ENCODE measurements at regions not wholly inside any gene's neighbourhood (a gene's known extent, or its start where the extent isn't known, plus 50 kb on each side); places are given as distances from the start of the nearest gene placed in this dataset.

DNA sequence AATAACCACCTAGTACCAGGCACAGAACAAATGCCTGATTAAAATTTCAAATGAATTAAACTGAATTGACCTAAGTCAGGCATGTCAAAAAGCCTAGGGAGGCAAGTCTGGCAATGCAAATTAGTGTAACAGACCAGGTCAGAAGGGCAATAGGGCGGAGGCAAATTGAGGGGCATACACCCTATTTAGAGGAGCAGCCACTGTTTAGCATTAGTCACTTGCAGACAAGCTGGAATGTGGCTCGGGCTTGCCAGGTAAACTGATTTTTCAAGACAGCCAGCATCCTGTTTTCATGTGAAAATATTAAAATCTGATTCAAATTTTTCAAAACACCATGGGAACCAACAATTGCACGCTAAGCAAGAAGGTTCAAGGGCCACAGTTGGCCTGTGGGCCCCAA lies 160.3 kb downstream of the EN1 start:
- Histone ChIP-seq H3K36me3 (ENCODE audit: control insufficient read depth in 1 of 2, insufficient read depth in 2 of 2, low read depth in 1 of 2, low read length in 2 of 2) (no peaks in the 10 kb centered on the region), H2BK12ac (ENCODE audit: low read length in 2 of 2) (no peak overlapping the region), H3K18ac (ENCODE audit: low read depth in 1 of 2, low read length in 2 of 2) (no peak overlapping the region), H4K8ac (ENCODE audit: low read length) (no peak overlapping the region), H4K91ac (ENCODE audit: low read length) (no peak overlapping the region), H3K4ac (ENCODE audit: low read depth in 1 of 2, low read length in 2 of 2) (no peak overlapping the region), H3K27ac (ENCODE audit: low read length, poor library complexity, severe bottlenecking) (no peak overlapping the region), H3K14ac (ENCODE audit: low read length in 2 of 2) (no peak overlapping the region), H2AFZ (ENCODE audit: low read depth, low read length) (no peak overlapping the region), H3K23ac (ENCODE audit: low read length in 2 of 2) (no peak overlapping the region), H2BK15ac (ENCODE audit: low read depth, poor library complexity, severe bottlenecking) (no peak overlapping the region), H3K9me3 (ENCODE audit: control insufficient read depth, low read length) (peaks cover 25% of the 10 kb centered on the region), H3K4me3 (ENCODE audit: insufficient read depth in 1 of 2, low read depth in 1 of 2, low read length in 2 of 2) (no peak overlapping the region), H3K9ac (ENCODE audit: low read length) (no peak overlapping the region), H2BK120ac (ENCODE audit: low read depth, low read length) (no peak overlapping the region), H3K79me1 (replicated peaks; ENCODE audit: low read length, poor library complexity, severe bottlenecking) (no peaks in the 10 kb centered on the region), H2BK5ac (ENCODE audit: low read depth, low read length, poor library complexity, severe bottlenecking) (no peak overlapping the region), H2AK5ac (ENCODE audit: low read length, severe bottlenecking) (no peak overlapping the region), H3K27me3 (ENCODE audit: control insufficient read depth in 1 of 2, insufficient read depth in 1 of 2, low read length in 2 of 2) (no peaks in the 10 kb centered on the region), H3K4me2 (ENCODE audit: low read length, poor library complexity, severe bottlenecking) (no peak overlapping the region), H3K4me1 (ENCODE audit: control insufficient read depth, insufficient read depth, low read depth, low read length) (no peaks in the 10 kb centered on the region)
- no peak for DNase-seq
- WGBS, result 42% methylated on average over 3 of the region's 3 CpGs

DNA sequence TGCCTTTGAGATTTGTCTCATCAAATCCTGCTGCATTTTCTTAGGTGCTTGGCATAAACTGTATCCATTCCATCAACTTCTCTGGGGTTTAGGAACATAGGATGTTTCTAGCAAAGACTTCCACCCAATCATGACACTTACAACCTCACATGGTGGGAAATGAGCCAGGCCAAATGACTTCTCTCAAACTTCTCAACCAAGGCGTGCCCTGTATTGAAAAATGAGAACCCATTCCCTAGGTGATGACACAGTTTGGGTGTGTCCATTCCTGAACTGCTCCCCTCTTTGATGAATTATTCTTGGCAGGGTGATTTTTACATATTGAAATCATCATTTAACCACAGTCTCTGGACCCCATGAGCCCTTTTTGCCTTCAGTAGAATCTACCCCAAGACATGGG lies 161.1 kb downstream of the EN1 start:
- no peak overlapping the region for H3K27ac ChIP-seq (ENCODE audit: low read length, poor library complexity, severe bottlenecking)
- H3K36me3 ChIP-seq (ENCODE audit: control insufficient read depth in 1 of 2, insufficient read depth in 2 of 2, low read depth in 1 of 2, low read length in 2 of 2), result no peaks in the 10 kb centered on the region
- no peak overlapping the region for H4K91ac ChIP-seq (ENCODE audit: low read length)
- no peak overlapping the region for H2BK5ac ChIP-seq (ENCODE audit: low read depth, low read length, poor library complexity, severe bottlenecking)
- DNase-seq, result no peak
- no peak overlapping the region for H4K8ac ChIP-seq (ENCODE audit: low read length)
- no peak overlapping the region for H3K4ac ChIP-seq (ENCODE audit: low read depth in 1 of 2, low read length in 2 of 2)
- no peaks in the 10 kb centered on the region for H3K27me3 ChIP-seq (ENCODE audit: control insufficient read depth in 1 of 2, insufficient read depth in 1 of 2, low read length in 2 of 2)
- 80% methylated on average over 1 of the region's 1 CpG for WGBS
- no peaks in the 10 kb centered on the region for H3K4me1 ChIP-seq (ENCODE audit: control insufficient read depth, insufficient read depth, low read depth, low read length)
- H3K18ac ChIP-seq (ENCODE audit: low read depth in 1 of 2, low read length in 2 of 2), result no peak overlapping the region
- no peaks in the 10 kb centered on the region for H3K79me1 ChIP-seq (replicated peaks; ENCODE audit: low read length, poor library complexity, severe bottlenecking)
- no peak overlapping the region for H2BK12ac ChIP-seq (ENCODE audit: low read length in 2 of 2)
- H2AFZ ChIP-seq (ENCODE audit: low read depth, low read length), result no peak overlapping the region
- no peak overlapping the region for H3K4me2 ChIP-seq (ENCODE audit: low read length, poor library complexity, severe bottlenecking)
- H2BK120ac ChIP-seq (ENCODE audit: low read depth, low read length), result no peak overlapping the region
- no peak overlapping the region for H3K23ac ChIP-seq (ENCODE audit: low read length in 2 of 2)
- H3K9me3 ChIP-seq (ENCODE audit: control insufficient read depth, low read length), result peaks cover 18% of the 10 kb centered on the region
- H2BK15ac ChIP-seq (ENCODE audit: low read depth, poor library complexity, severe bottlenecking), result no peak overlapping the region
- no peak overlapping the region for H3K9ac ChIP-seq (ENCODE audit: low read length)
- H3K14ac ChIP-seq (ENCODE audit: low read length in 2 of 2), result no peak overlapping the region
- H2AK5ac ChIP-seq (ENCODE audit: low read length, severe bottlenecking), result no peak overlapping the region
- H3K4me3 ChIP-seq (ENCODE audit: insufficient read depth in 1 of 2, low read depth in 1 of 2, low read length in 2 of 2), result no peak overlapping the region

DNA sequence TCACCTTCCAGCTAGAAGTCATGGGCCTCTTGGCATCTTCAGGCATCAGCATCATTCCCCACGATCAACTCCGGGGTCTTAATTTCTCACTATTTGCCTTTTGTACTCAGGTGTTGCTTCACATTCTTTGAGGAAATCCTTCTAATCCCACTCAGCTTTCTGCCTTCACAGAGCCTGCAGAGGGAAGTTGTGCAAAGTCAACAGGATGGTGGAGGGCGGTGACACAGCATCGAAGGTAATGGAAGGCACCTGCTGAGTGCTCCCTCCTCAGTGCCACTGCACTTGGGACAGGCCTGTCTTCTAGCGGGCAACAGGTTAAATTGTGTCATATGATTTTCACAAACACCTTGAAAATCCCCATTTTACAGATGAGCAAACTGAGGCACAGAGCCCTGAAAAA lies 164.0 kb downstream of the EN1 start:
- Histone ChIP-seq H3K18ac (ENCODE audit: low read depth in 1 of 2, low read length in 2 of 2) (no peak overlapping the region), H2BK12ac (ENCODE audit: low read length in 2 of 2) (no peak overlapping the region), H3K4me2 (ENCODE audit: low read length, poor library complexity, severe bottlenecking) (no peak overlapping the region), H3K4ac (ENCODE audit: low read depth in 1 of 2, low read length in 2 of 2) (no peak overlapping the region), H3K9ac (ENCODE audit: low read length) (no peak overlapping the region), H3K4me1 (ENCODE audit: control insufficient read depth, insufficient read depth, low read depth, low read length) (no peaks in the 10 kb centered on the region), H2BK15ac (ENCODE audit: low read depth, poor library complexity, severe bottlenecking) (no peak overlapping the region), H4K91ac (ENCODE audit: low read length) (no peak overlapping the region), H2BK120ac (ENCODE audit: low read depth, low read length) (no peak overlapping the region), H3K36me3 (ENCODE audit: control insufficient read depth in 1 of 2, insufficient read depth in 2 of 2, low read depth in 1 of 2, low read length in 2 of 2) (no peaks in the 10 kb centered on the region), H3K9me3 (ENCODE audit: control insufficient read depth, low read length) (no peaks in the 10 kb centered on the region), H3K4me3 (ENCODE audit: insufficient read depth in 1 of 2, low read depth in 1 of 2, low read length in 2 of 2) (no peak overlapping the region), H3K14ac (ENCODE audit: low read length in 2 of 2) (no peak overlapping the region), H2AK5ac (ENCODE audit: low read length, severe bottlenecking) (no peak overlapping the region), H3K27me3 (ENCODE audit: control insufficient read depth in 1 of 2, insufficient read depth in 1 of 2, low read length in 2 of 2) (no peaks in the 10 kb centered on the region), H3K23ac (ENCODE audit: low read length in 2 of 2) (no peak overlapping the region), H3K27ac (ENCODE audit: low read length, poor library complexity, severe bottlenecking) (no peak overlapping the region), H4K8ac (ENCODE audit: low read length) (no peak overlapping the region), H2BK5ac (ENCODE audit: low read depth, low read length, poor library complexity, severe bottlenecking) (no peak overlapping the region), H2AFZ (ENCODE audit: low read depth, low read length) (no peak overlapping the region), H3K79me1 (replicated peaks; ENCODE audit: low read length, poor library complexity, severe bottlenecking) (no peaks in the 10 kb centered on the region)
- WGBS, result 88% methylated on average over 5 of the region's 5 CpGs
- DNase-seq, result no peak

DNA sequence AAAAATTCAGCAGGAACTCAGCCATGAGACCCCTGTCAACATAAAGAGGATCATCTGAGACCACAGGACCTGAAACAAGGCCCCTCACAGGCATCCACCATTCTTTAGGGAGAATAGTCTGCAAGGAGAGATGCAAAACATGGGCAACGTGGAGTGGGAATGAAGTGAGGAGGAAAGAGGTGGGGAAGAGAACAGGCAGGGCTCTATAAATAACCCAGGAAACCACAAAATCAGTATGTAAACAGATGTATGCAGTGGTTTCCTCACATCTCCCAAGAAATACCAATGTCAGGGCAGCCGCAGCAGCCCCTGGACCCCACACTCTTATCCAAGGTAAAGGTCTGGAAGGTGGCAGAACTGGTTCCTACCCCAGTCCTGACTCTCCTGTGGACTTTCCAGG lies 168.5 kb downstream of the EN1 start:
- Histone ChIP-seq H3K4me1 (ENCODE audit: control insufficient read depth, insufficient read depth, low read depth, low read length) (no peaks in the 10 kb centered on the region), H2AK5ac (ENCODE audit: low read length, severe bottlenecking) (no peak overlapping the region), H3K4me3 (ENCODE audit: insufficient read depth in 1 of 2, low read depth in 1 of 2, low read length in 2 of 2) (no peak overlapping the region), H2AFZ (ENCODE audit: low read depth, low read length) (no peak overlapping the region), H3K4me2 (ENCODE audit: low read length, poor library complexity, severe bottlenecking) (no peak overlapping the region), H3K36me3 (ENCODE audit: control insufficient read depth in 1 of 2, insufficient read depth in 2 of 2, low read depth in 1 of 2, low read length in 2 of 2) (no peaks in the 10 kb centered on the region), H2BK15ac (ENCODE audit: low read depth, poor library complexity, severe bottlenecking) (no peak overlapping the region), H3K14ac (ENCODE audit: low read length in 2 of 2) (no peak overlapping the region), H3K23ac (ENCODE audit: low read length in 2 of 2) (no peak overlapping the region), H2BK5ac (ENCODE audit: low read depth, low read length, poor library complexity, severe bottlenecking) (no peak overlapping the region), H3K4ac (ENCODE audit: low read depth in 1 of 2, low read length in 2 of 2) (no peak overlapping the region), H4K8ac (ENCODE audit: low read length) (no peak overlapping the region), H3K27me3 (ENCODE audit: control insufficient read depth in 1 of 2, insufficient read depth in 1 of 2, low read length in 2 of 2) (no peaks in the 10 kb centered on the region), H2BK120ac (ENCODE audit: low read depth, low read length) (no peak overlapping the region), H4K91ac (ENCODE audit: low read length) (no peak overlapping the region), H3K9ac (ENCODE audit: low read length) (no peak overlapping the region), H3K27ac (ENCODE audit: low read length, poor library complexity, severe bottlenecking) (no peak overlapping the region), H3K9me3 (ENCODE audit: control insufficient read depth, low read length) (no peaks in the 10 kb centered on the region), H2BK12ac (ENCODE audit: low read length in 2 of 2) (no peak overlapping the region), H3K18ac (ENCODE audit: low read depth in 1 of 2, low read length in 2 of 2) (no peak overlapping the region), H3K79me1 (replicated peaks; ENCODE audit: low read length, poor library complexity, severe bottlenecking) (no peaks in the 10 kb centered on the region)
- WGBS, result 60% methylated on average over 1 of the region's 2 CpGs
- DNase-seq, result no peak
